K562 (cell line): ENCODE measurements at regions not wholly inside any gene's neighbourhood (a gene's known extent, or its start where the extent isn't known, plus 50 kb on each side); places are given as distances from the start of the nearest gene placed in this dataset.
A peak's percentile ranks its signal among the peaks of the same experiment; 100 is the strongest.

Experiments used
- ARID3B ChIP-seq: fragments of 250-450 bp; sonication (Bioruptor Pico); IDR thresholded peaks from 2 replicates; pipeline ENCODE4 v1.4.0; 2020; ENCODE audit warnings: borderline replicate concordance
- ATF1 ChIP-seq, 2 experiments: fragments of 450-650 bp in 1 of 2; IDR thresholded peaks; 2 replicates each; pipeline ENCODE4 v1.6.1; 2016; ENCODE audit warnings: missing compliant biosample characterization in 1 of 2, missing genetic modification characterization in 1 of 2
- CBFA2T3 ChIP-seq: fragments of 450-650 bp; IDR thresholded peaks from 2 replicates; pipeline ENCODE4 v1.6.1; 2017
- E2F4 ChIP-seq: sonication (generic); formaldehyde crosslinking; IDR thresholded peaks from 2 replicates; pipeline ENCODE4 v1.8.0; 2022; ENCODE audit warnings: mild to moderate bottlenecking, low read depth, missing genetic modification reagents
- ESRRA ChIP-seq: fragments of 450-650 bp; IDR thresholded peaks from 2 replicates; pipeline ENCODE4 v1.6.1; 2014; ENCODE audit warnings: low read depth, mild to moderate bottlenecking, moderate library complexity, borderline replicate concordance
- FOXJ2 ChIP-seq: fragments of 200-800 bp; sonication (Bioruptor generic); IDR thresholded peaks from 2 replicates; pipeline ENCODE4 v1.6.1; 2016; ENCODE audit warnings: missing genetic modification characterization, missing compliant biosample characterization
- HOXB6 ChIP-seq: fragments of 250-450 bp; sonication (Bioruptor Pico); IDR thresholded peaks from 2 replicates; pipeline ENCODE4 v1.5.1; 2022; ENCODE audit warnings: mild to moderate bottlenecking, borderline replicate concordance
- JUND ChIP-seq, 2 experiments: IDR thresholded peaks; 2 replicates in 1 of 2; 3 replicates in 1 of 2; pipeline ENCODE4 v1.6.1; 2011; ENCODE audit warnings: borderline replicate concordance in 2 of 2, low read depth in 2 of 2, low read length in 2 of 2, improper control_type of control experiment in 1 of 2, missing biosample characterization in 1 of 2, missing genetic modification characterization in 1 of 2, missing genetic modification reagents in 1 of 2
- LEF1 ChIP-seq: fragments of 450-650 bp; IDR thresholded peaks from 2 replicates; pipeline ENCODE4 v1.6.1; 2016; ENCODE audit warnings: mild to moderate bottlenecking
- NR2C2 ChIP-seq, 2 experiments: fragments of 200-800 bp in 1 of 2; sonication (Bioruptor generic) in 1 of 2; sonication (generic) in 1 of 2; formaldehyde crosslinking in 1 of 2; IDR thresholded peaks; 2 replicates each; pipeline versions ENCODE4 v1.6.1 to v1.8.0; 2016 to 2022; ENCODE audit warnings: mild to moderate bottlenecking in 1 of 2, missing compliant biosample characterization in 1 of 2, missing genetic modification characterization in 1 of 2, missing genetic modification reagents in 1 of 2
- NR4A1 ChIP-seq, 2 experiments: fragments of 250-450 bp in 1 of 2; fragments of 450-650 bp in 1 of 2; sonication (Bioruptor Pico) in 1 of 2; IDR thresholded peaks; 2 replicates each; pipeline versions ENCODE4 v1.4.0 to v1.6.1; 2016 to 2020; ENCODE audit warnings: mild to moderate bottlenecking in 2 of 2, missing compliant biosample characterization in 1 of 2, missing genetic modification characterization in 1 of 2, moderate library complexity in 1 of 2
- ZKSCAN8 ChIP-seq: fragments of 200-800 bp; sonication (Bioruptor generic); IDR thresholded peaks from 2 replicates; pipeline ENCODE4 v1.6.1; 2016; ENCODE audit warnings: missing genetic modification characterization, missing compliant biosample characterization
- ZNF318 ChIP-seq, 2 experiments: fragments of 450-650 bp; IDR thresholded peaks; 2 replicates each; pipeline ENCODE4 v1.6.1; 2016; ENCODE audit warnings: mild to moderate bottlenecking in 2 of 2, borderline replicate concordance in 1 of 2, low read depth in 1 of 2, moderate library complexity in 1 of 2
- ZNF586 ChIP-seq: fragments of 450-650 bp; formaldehyde crosslinking; conservative IDR thresholded peaks from 2 replicates; pipeline ENCODE4 v1.4.0; 2020; ENCODE audit warnings: mild to moderate bottlenecking, moderate library complexity

GRCh38 chr21:45593162-45594022, 50.1 kb upstream of the PCBP3 start (continued):
- TF ChIP-seq NR4A1 (CRISPR knock-in tag; IDR thresholded peaks at IDR 0.05) = no peak
- 0 out of 2 replicates have a peak, but pooled peaks have one; percentile 37 for TF ChIP-seq NR4A1 (tag; IDR thresholded peaks at IDR 0.05)
- no peak for TF ChIP-seq CBFA2T3
- no peak for TF ChIP-seq ATF1 (CRISPR knock-in tag; IDR thresholded peaks at IDR 0.05)
- TF ChIP-seq ATF1 (tag; IDR thresholded peaks at IDR 0.05) = peak; percentile 9; the same call in 1 of the 2 replicates
- TF ChIP-seq FOXJ2 (tag) = no peak
- no peak for TF ChIP-seq NR2C2 (CRISPR knock-in tag; IDR thresholded peaks at IDR 0.05)
- TF ChIP-seq NR2C2 (tag; IDR thresholded peaks at IDR 0.05) = peak; percentile 9; the same call in 1 of the 2 replicates
- TF ChIP-seq ZNF586 = no peak
- TF ChIP-seq JUND (IDR thresholded peaks at IDR 0.05; ENCODE audit: borderline replicate concordance, low read depth, low read length) = no peak; the same call in 1 of the 2 replicates
- no peak for TF ChIP-seq JUND (tag; IDR thresholded peaks at IDR 0.05; ENCODE audit: borderline replicate concordance, low read depth, low read length)
- no peak for TF ChIP-seq ARID3B
- no peak for TF ChIP-seq HOXB6 (CRISPR knock-in tag)
- no peak for TF ChIP-seq E2F4 (CRISPR knock-in tag)
- TF ChIP-seq LEF1 = no peak
- no peak for TF ChIP-seq ZKSCAN8 (CRISPR knock-in tag)
- no peak for TF ChIP-seq ZNF318 (IDR thresholded peaks at IDR 0.05; ENCODE audit: borderline replicate concordance in 1 of 2, low read depth in 1 of 2)
- TF ChIP-seq ESRRA = no peak
